GM18517 (cell line): ENCODE measurements at regions not wholly inside any gene's neighbourhood (a gene's known extent, or its start where the extent isn't known, plus 50 kb on each side); places are given as distances from the start of the nearest gene placed in this dataset.
"Not testable (repeated sequence)": the region's sequence is repeated elsewhere in the genome, so short reads cannot be mapped to it uniquely, and the experiment has no call there.

Source experiments
- ATAC-seq: cut with Tn5 transposase; IDR thresholded peaks from one replicate; pipeline ENCODE4 v1.9.1; 2021; ENCODE audit warnings: mild to moderate bottlenecking, moderate library complexity; ENCODE audit not compliant: unreplicated experiment

GRCh38 chr7:4609576-4609975, 72.5 kb upstream of the FOXK1 start:
- ATAC-seq = not testable (repeated sequence)

GRCh38 chr7:4610768-4611467, 71.2 kb upstream of the FOXK1 start:
- peak; percentile 76 for ATAC-seq

- ATAC-seq = no peak
These were observed 69.9 kb upstream of the FOXK1 start for GRCh38 chr7:4612237-4612636.

- ATAC-seq = no peak
These were observed 68.9 kb upstream of the FOXK1 start for GRCh38 chr7:4612939-4613841.

GRCh38 chr7:4613846-4614548, 68.1 kb upstream of the FOXK1 start:
- no peak for ATAC-seq

GRCh38 chr7:4616116-4616515, 66.0 kb upstream of the FOXK1 start:
- ATAC-seq = no peak

GRCh38 chr7:4621396-4621795, 60.7 kb upstream of the FOXK1 start:
- no peak for ATAC-seq

GRCh38 chr7:4626318-4626845, 55.7 kb upstream of the FOXK1 start:
- ATAC-seq = no peak

- ATAC-seq = no peak
These were observed 52.7 kb upstream of the FOXK1 start for GRCh38 chr7:4629287-4629895.

- ATAC-seq = no peak
These were observed 50.5 kb upstream of the FOXK1 start for GRCh38 chr7:4631380-4632179.
